ENCODE measurements at regions not wholly inside any gene's neighbourhood (a gene's known extent, or its start where the extent isn't known, plus 50 kb on each side); places are given as distances from the start of the nearest gene placed in this dataset.

GRCh38 chr12:89995870-89996269, 287.2 kb upstream of the ATP2B1 start:
- Histone ChIP-seq H3K27me3 (ENCODE audit: control insufficient read depth in 4 of 4, insufficient read depth in 4 of 4, low read length in 3 of 4) (no peaks in the 10 kb centered on the region), H3K9ac (ENCODE audit: low read depth in 1 of 2, low read length in 2 of 2) (no peak overlapping the region), H3K9me3 (ENCODE audit: control insufficient read depth in 4 of 4, low read length in 3 of 4) (no peaks in the 10 kb centered on the region), H3K27ac (ENCODE audit: low read depth in 1 of 2, low read length in 2 of 2) (no peak overlapping the region), H3K4me3 (ENCODE audit: low read depth in 1 of 3, low read length in 3 of 3) (no peak overlapping the region), H3K36me3 (ENCODE audit: control insufficient read depth in 4 of 4, insufficient read depth in 3 of 4, low read depth in 1 of 4, low read length in 3 of 4) (no peaks in the 10 kb centered on the region), H3K4me1 (ENCODE audit: control insufficient read depth in 4 of 4, insufficient read depth in 4 of 4, low read length in 3 of 4) (no peaks in the 10 kb centered on the region)
- TF ChIP-seq GABPA (IDR thresholded peaks at IDR 0.05 in 1 of 2, conservative IDR thresholded peaks at IDR 0.05 in 1 of 2), result no peak
- TF ChIP-seq SP1 (IDR thresholded peaks at IDR 0.05), result no peak
- no peak for TF ChIP-seq JUND (IDR thresholded peaks at IDR 0.05)
- no peak for TF ChIP-seq RXRA (IDR thresholded peaks at IDR 0.05)
- no peak for TF ChIP-seq ZBTB33 (IDR thresholded peaks at IDR 0.05)
- no peak for TF ChIP-seq MAX (IDR thresholded peaks at IDR 0.05)
- no peak for TF ChIP-seq CTCF (IDR thresholded peaks at IDR 0.05; ENCODE audit: low read depth, low read length, missing input control)
- TF ChIP-seq NR2F2 (IDR thresholded peaks at IDR 0.05), result no peak
- TF ChIP-seq HNF4G (IDR thresholded peaks at IDR 0.05), result no peak
- TF ChIP-seq TAF1 (conservative IDR thresholded peaks at IDR 0.05), result no peak
- TF ChIP-seq FOXA2 (IDR thresholded peaks at IDR 0.05), result no peak
- no peak for TF ChIP-seq HNF4A (conservative IDR thresholded peaks at IDR 0.05)
- TF ChIP-seq YY1 (IDR thresholded peaks at IDR 0.05), result no peak
- TF ChIP-seq ATF3 (IDR thresholded peaks at IDR 0.05), result no peak
- 73% methylated on average over 1 of the region's 1 CpG for WGBS
- DNase-seq (ENCODE audit: low spot score), result no peak

GRCh38 chr12:89994911-89995310, 286.3 kb upstream of the ATP2B1 start:
- no peak overlapping the region for H3K9ac ChIP-seq (ENCODE audit: low read depth in 1 of 2, low read length in 2 of 2)
- no peak overlapping the region for H3K4me3 ChIP-seq (ENCODE audit: low read depth in 1 of 3, low read length in 3 of 3)
- H3K27ac ChIP-seq (ENCODE audit: low read depth in 1 of 2, low read length in 2 of 2), result no peak overlapping the region
- no peaks in the 10 kb centered on the region for H3K36me3 ChIP-seq (ENCODE audit: control insufficient read depth in 4 of 4, insufficient read depth in 3 of 4, low read depth in 1 of 4, low read length in 3 of 4)
- WGBS, result 87% methylated on average over 1 of the region's 1 CpG
- H3K27me3 ChIP-seq (ENCODE audit: control insufficient read depth in 4 of 4, insufficient read depth in 4 of 4, low read length in 3 of 4), result no peaks in the 10 kb centered on the region
- H3K9me3 ChIP-seq (ENCODE audit: control insufficient read depth in 4 of 4, low read length in 3 of 4), result no peaks in the 10 kb centered on the region
- no peak for DNase-seq (ENCODE audit: low spot score)
- no peaks in the 10 kb centered on the region for H3K4me1 ChIP-seq (ENCODE audit: control insufficient read depth in 4 of 4, insufficient read depth in 4 of 4, low read length in 3 of 4)
- TF ChIP-seq TAF1 (conservative IDR thresholded peaks at IDR 0.05) (no peak), GABPA (IDR thresholded peaks at IDR 0.05 in 1 of 2, conservative IDR thresholded peaks at IDR 0.05 in 1 of 2) (no peak), HNF4A (conservative IDR thresholded peaks at IDR 0.05) (no peak), RXRA (IDR thresholded peaks at IDR 0.05) (no peak), ATF3 (IDR thresholded peaks at IDR 0.05) (no peak), MAX (IDR thresholded peaks at IDR 0.05) (no peak), RAD21 (IDR thresholded peaks at IDR 0.05) (no peak), YY1 (IDR thresholded peaks at IDR 0.05) (no peak)
